Transverse colon (tissue), 4 donors: ENCODE measurements at regions not wholly inside any gene's neighbourhood (a gene's known extent, or its start where the extent isn't known, plus 50 kb on each side); places are given as distances from the start of the nearest gene placed in this dataset.

ENCODE experiments used
- DNase-seq: peaks from one replicate; pipeline ENCODE4 v3.0.0-alpha.2; 2019
- H3K27ac ChIP-seq, 4 donors: fragments of 200-600 bp; sonication (generic); 2 replicates each; pipeline ENCODE4 v1.5.1; 2016 to 2018; ENCODE audit warnings: inconsistent platforms in 4 of 4
- H3K27me3 ChIP-seq: fragments of 200-600 bp; sonication (generic); 2 replicates; pipeline ENCODE4 v1.5.1; 2017; ENCODE audit warnings: inconsistent platforms
- H3K36me3 ChIP-seq, 4 donors: fragments of 200-600 bp; sonication (generic); 2 replicates each; pipeline ENCODE4 v1.5.1; 2017 to 2019; ENCODE audit warnings: inconsistent platforms in 4 of 4
- H3K4me1 ChIP-seq, 4 donors: fragments of 200-600 bp; sonication (generic); 2 replicates each; pipeline ENCODE4 v1.5.1; 2017 to 2020; ENCODE audit warnings: inconsistent platforms in 4 of 4
- H3K4me3 ChIP-seq, 4 donors: fragments of 200-600 bp; sonication (generic); 1 replicate in 1 of 4; 2 replicates in 3 of 4; pipeline versions ENCODE4 v1.5.1 to v1.6.1; 2017 to 2019; ENCODE audit warnings: inconsistent platforms in 4 of 4
- H3K9me3 ChIP-seq, 2 donors: fragments of 200-600 bp; sonication (generic); 2 replicates each; pipeline ENCODE4 v1.5.1; 2017 to 2019; ENCODE audit warnings: inconsistent platforms in 2 of 2
- EP300 ChIP-seq: sonication (generic); formaldehyde crosslinking; IDR thresholded peaks from one replicate; pipeline ENCODE4 v1.6.1; 2017; ENCODE audit warnings: antibody characterized with exemption, low read depth
- POLR2A ChIP-seq: fragments of 450-650 bp; IDR thresholded peaks from one replicate; pipeline ENCODE4 v1.6.1; 2016; ENCODE audit warnings: antibody characterized with exemption, mild to moderate bottlenecking, moderate library complexity
- POLR2AphosphoS5 ChIP-seq, 3 donors: sonication (generic); formaldehyde crosslinking; IDR thresholded peaks; one replicate each; pipeline ENCODE4 v1.6.1; 2016; ENCODE audit warnings: antibody characterized with exemption in 3 of 3
- WGBS, 2 donors: methylation state at CpG; one replicate each; pipeline ENCODE4 v1.1.5; 2018; ENCODE audit warnings: low coverage in 1 of 2; 5-methylcytosine and 5-hydroxymethylcytosine counted together
- in situ Hi-C, 4 donors: fragments of 200-750 bp; cut with MboI; loops; one replicate each; pipeline versions ENCODE4 v1.15.0 to v1.15.1; 2017; ENCODE audit warnings: low sequenced_read_pairs in 3 of 4, low pct_ligation_motif_present in 1 of 4, low pct_unique_long_range_greater_than_20kb in 1 of 4
- intact Hi-C: fragments of 100-400 bp; cut with DNase I; formaldehyde crosslinking; loops from one replicate; pipeline ENCODE4 v1.15.1; 2023; ENCODE audit warnings: low total_unique reads
- TF ChIP-seq, protein P1 (sequence below), 5 experiments: fragments of 200-600 bp in 3 of 5; fragments of 450-650 bp in 2 of 5; sonication (generic) in 3 of 5; IDR thresholded peaks; 1 replicate in 2 of 5; 2 replicates in 3 of 5; pipeline ENCODE4 v1.5.1; 2016 to 2017; ENCODE audit warnings: antibody characterized with exemption in 5 of 5, inconsistent platforms in 3 of 5, mild to moderate bottlenecking in 2 of 5, moderate library complexity in 1 of 5

DNA sequence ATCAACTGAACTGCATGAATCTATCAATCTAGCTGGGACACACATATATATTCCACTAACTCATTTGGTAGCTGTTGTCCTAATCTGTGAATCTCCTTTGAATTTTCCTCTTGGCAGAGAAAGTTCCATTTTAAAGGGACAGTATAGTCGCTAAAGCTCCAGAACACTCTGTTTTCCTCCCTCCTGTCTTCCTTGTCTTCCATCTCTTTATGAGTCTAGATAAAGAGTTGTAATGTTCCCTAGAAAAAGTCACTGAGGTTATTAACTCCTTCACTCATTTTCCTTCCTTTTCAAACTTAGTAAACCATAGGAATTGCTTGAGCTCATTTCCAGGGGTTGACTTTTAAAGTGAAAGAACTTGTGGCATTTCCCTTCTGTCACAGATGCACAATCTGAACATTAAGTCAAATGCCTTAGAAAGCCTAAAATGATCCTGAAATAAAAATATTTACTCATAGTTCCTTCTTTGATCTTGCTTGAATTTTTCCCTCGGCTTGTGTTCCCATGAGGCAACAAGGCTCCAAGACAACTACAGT, 198.4 kb downstream of the TRIM27 start:
- in situ Hi-C loops (no loop called here), intact Hi-C loops (loop anchor here (2.0 kb wide), 1 partner anchor 33 kb away; no protein-coding TSS in a partner anchor)
- Histone ChIP-seq H3K4me1 (peaks cover 0 to 8% (median 0%) of the 10 kb centered on the region in 4 donors), H3K27me3 (peaks cover 84% of the 10 kb centered on the region), H3K27ac (no peak overlapping the region), H3K4me3 (no peak overlapping the region), H3K9me3 (no peaks in the 10 kb centered on the region), H3K36me3 (no peaks in the 10 kb centered on the region)
- 50 to 63% methylated on average over 2 of the region's 2 CpGs for WGBS, 2 donors
- no peak for DNase-seq
- TF ChIP-seq POLR2A: no peak
- TF ChIP-seq POLR2AphosphoS5 (IDR thresholded peaks at IDR 0.05): no peak
- TF ChIP-seq, protein P1, sequence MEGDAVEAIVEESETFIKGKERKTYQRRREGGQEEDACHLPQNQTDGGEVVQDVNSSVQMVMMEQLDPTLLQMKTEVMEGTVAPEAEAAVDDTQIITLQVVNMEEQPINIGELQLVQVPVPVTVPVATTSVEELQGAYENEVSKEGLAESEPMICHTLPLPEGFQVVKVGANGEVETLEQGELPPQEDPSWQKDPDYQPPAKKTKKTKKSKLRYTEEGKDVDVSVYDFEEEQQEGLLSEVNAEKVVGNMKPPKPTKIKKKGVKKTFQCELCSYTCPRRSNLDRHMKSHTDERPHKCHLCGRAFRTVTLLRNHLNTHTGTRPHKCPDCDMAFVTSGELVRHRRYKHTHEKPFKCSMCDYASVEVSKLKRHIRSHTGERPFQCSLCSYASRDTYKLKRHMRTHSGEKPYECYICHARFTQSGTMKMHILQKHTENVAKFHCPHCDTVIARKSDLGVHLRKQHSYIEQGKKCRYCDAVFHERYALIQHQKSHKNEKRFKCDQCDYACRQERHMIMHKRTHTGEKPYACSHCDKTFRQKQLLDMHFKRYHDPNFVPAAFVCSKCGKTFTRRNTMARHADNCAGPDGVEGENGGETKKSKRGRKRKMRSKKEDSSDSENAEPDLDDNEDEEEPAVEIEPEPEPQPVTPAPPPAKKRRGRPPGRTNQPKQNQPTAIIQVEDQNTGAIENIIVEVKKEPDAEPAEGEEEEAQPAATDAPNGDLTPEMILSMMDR (IDR thresholded peaks at IDR 0.05): no peak
- TF ChIP-seq EP300: no peak

DNA sequence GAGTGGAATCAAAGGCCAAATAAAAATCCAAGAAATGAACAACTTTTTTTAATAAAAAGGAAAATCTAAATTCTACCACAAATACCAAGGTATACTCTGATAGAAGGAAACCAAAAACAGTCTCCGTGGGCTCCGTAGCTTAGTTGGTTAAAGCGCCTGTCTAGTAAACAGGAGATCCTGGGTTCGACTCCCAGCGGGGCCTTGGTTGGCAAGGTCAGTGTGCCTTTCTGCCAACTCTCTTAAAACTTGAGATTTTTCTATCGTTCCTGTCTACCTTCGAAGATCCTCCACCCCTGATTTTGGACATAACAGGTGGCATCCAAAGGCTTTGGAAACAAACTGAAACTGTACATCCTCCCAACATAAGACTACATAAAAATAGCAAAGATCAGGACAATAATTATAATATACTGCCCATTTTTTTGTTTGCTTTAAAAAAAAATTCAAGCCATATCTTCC, 197.9 kb downstream of the TRIM27 start:
- H3K4me1 ChIP-seq: peaks cover 0 to 8% (median 0%) of the 10 kb centered on the region in 4 donors
- in situ Hi-C loops: no loop called here
- peaks cover 84% of the 10 kb centered on the region for H3K27me3 ChIP-seq
- no peaks in the 10 kb centered on the region for H3K9me3 ChIP-seq
- H3K27ac ChIP-seq: no peak overlapping the region
- intact Hi-C loops: loop anchor here (2.0 kb wide), 1 partner anchor 33 kb away; no protein-coding TSS in a partner anchor
- WGBS, 2 donors: 46 to 50% methylated on average over 7 of the region's 7 CpGs
- TF ChIP-seq, protein P1 (IDR thresholded peaks at IDR 0.05): no peak
- TF ChIP-seq POLR2A (no peak), POLR2AphosphoS5 (IDR thresholded peaks at IDR 0.05) (no peak), EP300 (no peak)
- no peak for DNase-seq
- H3K36me3 ChIP-seq: no peaks in the 10 kb centered on the region
- no peak overlapping the region for H3K4me3 ChIP-seq

DNA sequence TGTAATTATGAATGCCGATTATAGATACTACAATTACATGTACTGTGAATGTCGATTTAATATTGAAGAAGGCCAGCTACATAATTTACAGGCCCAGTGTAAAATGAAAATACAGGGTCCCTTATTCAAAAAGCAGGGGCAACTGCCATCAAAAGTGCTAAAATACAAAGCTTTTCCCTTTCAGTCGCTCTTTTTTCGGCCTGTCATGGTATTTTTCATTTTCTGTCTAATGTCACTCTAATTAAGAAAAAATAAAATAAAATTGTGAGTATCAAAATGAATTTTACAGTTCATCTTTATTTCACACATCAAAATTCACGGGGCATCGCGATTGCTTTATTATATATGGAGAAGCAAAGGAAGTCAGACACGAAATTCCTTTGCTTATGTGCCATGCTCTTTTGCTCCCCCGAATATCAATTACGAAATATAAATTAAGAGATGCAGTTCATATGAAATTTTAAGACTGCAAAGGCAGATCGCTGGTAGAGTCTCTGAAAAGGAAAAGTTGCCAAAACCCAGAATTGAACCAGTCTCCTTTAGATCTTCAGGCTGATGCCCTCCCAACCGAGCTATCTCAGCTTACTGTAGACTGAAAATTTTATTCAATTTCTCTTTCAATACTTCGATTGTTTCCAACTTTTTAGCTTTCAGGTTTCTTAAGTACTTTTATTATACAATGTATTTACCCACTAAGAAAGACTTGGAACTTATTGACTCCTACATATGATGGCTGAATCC, 197.0 kb downstream of the TRIM27 start:
- DNase-seq: no peak
- H3K9me3 ChIP-seq: no peaks in the 10 kb centered on the region
- peaks cover 0 to 8% (median 0%) of the 10 kb centered on the region in 4 donors for H3K4me1 ChIP-seq
- WGBS, 2 donors: 73 to 86% methylated on average over 13 of the region's 13 CpGs
- H3K4me3 ChIP-seq: no peak overlapping the region
- no peak overlapping the region for H3K27ac ChIP-seq
- no peaks in the 10 kb centered on the region for H3K36me3 ChIP-seq
- H3K27me3 ChIP-seq: peaks cover 84% of the 10 kb centered on the region
- in situ Hi-C loops: no loop called here
- intact Hi-C loops: no loop called here
- TF ChIP-seq, protein P1 (IDR thresholded peaks at IDR 0.05): no peak
- TF ChIP-seq EP300 (no peak), POLR2A (no peak), POLR2AphosphoS5 (IDR thresholded peaks at IDR 0.05) (no peak)

DNA sequence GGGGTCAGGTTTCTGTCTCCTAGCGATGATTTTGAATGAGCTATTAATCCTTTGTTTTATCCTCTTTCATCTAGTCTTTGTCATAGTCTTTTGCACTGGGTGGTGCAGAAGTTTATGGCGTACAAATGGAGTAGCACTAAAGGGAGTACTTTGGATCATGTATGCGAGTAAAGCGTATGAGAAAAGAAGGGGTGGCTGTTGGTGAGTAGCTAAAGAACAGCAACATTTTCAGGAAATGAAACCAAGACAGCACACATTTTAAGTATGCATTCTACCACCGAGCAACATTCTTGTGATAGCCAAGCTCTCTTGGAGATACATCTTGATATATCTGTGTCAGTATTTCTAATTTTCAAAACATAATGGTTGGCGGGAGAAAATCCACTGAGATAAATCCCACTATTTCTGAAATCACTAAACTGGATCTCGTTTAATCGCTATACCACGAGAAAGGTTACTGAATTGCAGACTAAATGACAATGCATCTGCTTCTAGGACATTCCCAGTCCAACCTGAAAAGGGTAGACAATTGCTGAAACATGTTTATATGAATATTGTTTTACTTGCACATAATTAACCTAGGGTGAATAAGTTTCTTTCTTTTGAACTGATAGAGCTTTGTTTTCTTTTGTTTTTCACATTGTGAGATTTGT, 196.1 kb downstream of the TRIM27 start:
- WGBS, 2 donors: 69 to 74% methylated on average over 9 of the region's 9 CpGs
- intact Hi-C loops: no loop called here
- H3K9me3 ChIP-seq: no peaks in the 10 kb centered on the region

More for the DNA sequence above, 196.1 kb downstream of the TRIM27 start:
- TF ChIP-seq POLR2A: no peak
- TF ChIP-seq POLR2AphosphoS5 (IDR thresholded peaks at IDR 0.05): no peak
- TF ChIP-seq EP300: no peak
- TF ChIP-seq, protein P1 (IDR thresholded peaks at IDR 0.05): no peak
- peaks cover 0 to 8% (median 0%) of the 10 kb centered on the region in 4 donors for H3K4me1 ChIP-seq
- in situ Hi-C loops: no loop called here
- H3K36me3 ChIP-seq: no peaks in the 10 kb centered on the region
- H3K4me3 ChIP-seq: no peak overlapping the region
- H3K27ac ChIP-seq: no peak overlapping the region
- DNase-seq: no peak
- peaks cover 86% of the 10 kb centered on the region for H3K27me3 ChIP-seq
